H1 (cell line): ENCODE measurements at regions not wholly inside any gene's neighbourhood (a gene's known extent, or its start where the extent isn't known, plus 50 kb on each side); places are given as distances from the start of the nearest gene placed in this dataset.

Experiments used
- BCL11A ChIP-seq, 2 experiments: IDR thresholded peaks; one replicate each; pipeline ENCODE4 v1.6.1; 2011; ENCODE audit warnings: low read depth in 2 of 2, low read length in 2 of 2, mild to moderate bottlenecking in 2 of 2
- CBX5 ChIP-seq: fragments of 300-800, 300-1000 bp; sonication (generic); IDR thresholded peaks from 2 replicates; pipeline ENCODE4 v1.7.1; 2016; ENCODE audit warnings: antibody characterized with exemption, low read length, low read depth
- CEBPB ChIP-seq: IDR thresholded peaks from 2 replicates; pipeline ENCODE4 v1.6.1; 2012; ENCODE audit warnings: low read depth, low read length
- CHD7 ChIP-seq: fragments of 300-600 bp; sonication (generic); IDR thresholded peaks from 2 replicates; pipeline ENCODE4 v1.7.1; 2012; ENCODE audit warnings: low read length, moderate library complexity, mild to moderate bottlenecking, inconsistent platforms; ENCODE audit not compliant: insufficient replicate concordance
- EGR1 ChIP-seq: IDR thresholded peaks from 2 replicates; pipeline ENCODE4 v1.6.1; 2011; ENCODE audit warnings: low read depth, low read length, borderline replicate concordance
- KDM5A ChIP-seq: fragments of 200-600 bp; IDR thresholded peaks from 2 replicates; pipeline ENCODE4 v1.7.1; 2012; ENCODE audit warnings: mild to moderate bottlenecking, low read length, inconsistent platforms, mixed read lengths
- RFX5 ChIP-seq: IDR thresholded peaks from 2 replicates; pipeline ENCODE4 v1.6.1; 2011; ENCODE audit warnings: low read depth, low read length, improper control_type of control experiment, borderline replicate concordance
- SP1 ChIP-seq: IDR thresholded peaks from 2 replicates; pipeline ENCODE4 v1.6.1; 2011; ENCODE audit warnings: low read depth, low read length
- TAF1 ChIP-seq: IDR thresholded peaks from 2 replicates; pipeline ENCODE4 v1.6.1; 2011; ENCODE audit warnings: mild to moderate bottlenecking, low read depth, low read length
- USF2 ChIP-seq: IDR thresholded peaks from 2 replicates; pipeline ENCODE4 v1.6.1; 2011; ENCODE audit warnings: low read length, improper control_type of control experiment
- TF ChIP-seq, protein P1 (sequence below): IDR thresholded peaks from 2 replicates; pipeline ENCODE4 v1.6.1; 2012; ENCODE audit warnings: inconsistent platforms

- TF ChIP-seq CHD7 (no peak), SP1 (no peak), KDM5A (no peak), BCL11A (IDR thresholded peaks at IDR 0.05; ENCODE audit: low read depth in 2 of 2, low read length in 2 of 2) (no peak), USF2 (no peak), CEBPB (no peak), RFX5 (no peak), TAF1 (no peak), EGR1 (no peak), CBX5 (no peak)
- TF ChIP-seq, protein P1, sequence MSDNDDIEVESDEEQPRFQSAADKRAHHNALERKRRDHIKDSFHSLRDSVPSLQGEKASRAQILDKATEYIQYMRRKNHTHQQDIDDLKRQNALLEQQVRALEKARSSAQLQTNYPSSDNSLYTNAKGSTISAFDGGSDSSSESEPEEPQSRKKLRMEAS, result no peak
Measured at GRCh38 chr22:44627521-44628139, 74.4 kb upstream of the PRR5 start (continued).
